GM12874 (cell line): ENCODE measurements at regions not wholly inside any gene's neighbourhood (a gene's known extent, or its start where the extent isn't known, plus 50 kb on each side); places are given as distances from the start of the nearest gene placed in this dataset.

Source experiments
- TF ChIP-seq, protein P1 (sequence below): IDR thresholded peaks from 2 replicates; pipeline ENCODE4 v1.5.1; 2011; ENCODE audit warnings: low read depth, mild to moderate bottlenecking, control low read depth, low read length, moderate library complexity; ENCODE audit not compliant: insufficient read depth

DNA sequence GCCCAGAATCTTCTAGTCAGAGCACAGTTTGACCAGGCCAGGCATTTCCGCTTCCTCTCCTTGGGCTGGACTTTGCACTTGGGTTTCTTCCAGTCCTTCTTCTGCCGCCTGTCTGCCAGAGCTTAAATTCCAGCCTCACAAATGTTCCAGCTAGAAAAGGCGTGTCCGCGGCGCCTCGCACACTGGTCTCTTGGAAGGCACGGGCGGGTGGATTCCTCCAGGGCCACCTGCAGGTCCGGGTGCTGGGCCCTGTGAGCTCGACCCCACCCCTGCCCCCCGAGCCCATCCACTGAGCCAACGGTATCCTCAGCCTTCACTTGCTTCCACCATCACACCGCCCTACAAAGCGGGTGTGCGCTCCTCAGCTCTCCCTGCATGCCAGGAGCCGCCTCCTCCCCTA lies 2026.5 kb downstream of the TP53TG3F start:
- TF ChIP-seq, protein P1, sequence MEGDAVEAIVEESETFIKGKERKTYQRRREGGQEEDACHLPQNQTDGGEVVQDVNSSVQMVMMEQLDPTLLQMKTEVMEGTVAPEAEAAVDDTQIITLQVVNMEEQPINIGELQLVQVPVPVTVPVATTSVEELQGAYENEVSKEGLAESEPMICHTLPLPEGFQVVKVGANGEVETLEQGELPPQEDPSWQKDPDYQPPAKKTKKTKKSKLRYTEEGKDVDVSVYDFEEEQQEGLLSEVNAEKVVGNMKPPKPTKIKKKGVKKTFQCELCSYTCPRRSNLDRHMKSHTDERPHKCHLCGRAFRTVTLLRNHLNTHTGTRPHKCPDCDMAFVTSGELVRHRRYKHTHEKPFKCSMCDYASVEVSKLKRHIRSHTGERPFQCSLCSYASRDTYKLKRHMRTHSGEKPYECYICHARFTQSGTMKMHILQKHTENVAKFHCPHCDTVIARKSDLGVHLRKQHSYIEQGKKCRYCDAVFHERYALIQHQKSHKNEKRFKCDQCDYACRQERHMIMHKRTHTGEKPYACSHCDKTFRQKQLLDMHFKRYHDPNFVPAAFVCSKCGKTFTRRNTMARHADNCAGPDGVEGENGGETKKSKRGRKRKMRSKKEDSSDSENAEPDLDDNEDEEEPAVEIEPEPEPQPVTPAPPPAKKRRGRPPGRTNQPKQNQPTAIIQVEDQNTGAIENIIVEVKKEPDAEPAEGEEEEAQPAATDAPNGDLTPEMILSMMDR = no peak

DNA sequence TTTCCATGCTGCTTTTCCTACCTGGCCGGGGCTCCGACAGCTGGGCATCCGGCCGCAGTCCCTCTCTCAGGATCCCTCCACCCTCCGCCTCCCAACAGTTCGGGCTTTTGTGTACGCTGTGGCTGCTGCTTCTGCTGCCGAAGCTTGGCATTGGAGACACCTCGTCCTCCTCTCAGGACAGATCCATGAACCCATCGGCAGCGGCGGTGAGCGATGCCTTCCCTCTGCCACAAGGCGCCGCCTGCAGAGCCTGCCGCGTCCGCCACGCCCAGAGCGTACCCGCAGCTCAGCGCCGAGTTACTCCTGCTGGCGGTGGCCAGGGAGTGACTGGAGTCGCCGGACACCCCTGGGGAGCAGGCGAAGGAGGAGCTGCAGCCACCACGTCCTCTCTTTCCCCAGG lies 2032.8 kb downstream of the TP53TG3F start:
- TF ChIP-seq, protein P1 = no peak

DNA sequence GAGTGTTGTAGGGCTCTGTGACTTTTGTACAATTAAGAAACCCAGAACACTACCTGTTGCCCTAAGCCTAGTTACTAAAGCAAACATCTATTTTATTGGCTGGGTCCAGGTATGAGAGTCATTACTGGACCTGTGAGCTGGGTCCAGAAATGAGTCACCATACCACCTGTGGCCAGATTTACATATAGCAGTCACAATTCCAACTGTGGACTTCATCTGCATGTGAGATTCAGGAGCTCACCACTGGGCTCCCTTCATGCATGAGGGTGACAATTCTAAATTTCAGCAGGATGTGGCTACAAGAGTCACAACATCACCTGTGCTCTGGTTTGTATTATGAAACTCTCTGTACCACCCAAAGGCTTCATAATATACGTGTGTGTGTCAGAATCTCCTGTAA lies 2038.0 kb downstream of the TP53TG3F start:
- TF ChIP-seq, protein P1 = no peak

DNA sequence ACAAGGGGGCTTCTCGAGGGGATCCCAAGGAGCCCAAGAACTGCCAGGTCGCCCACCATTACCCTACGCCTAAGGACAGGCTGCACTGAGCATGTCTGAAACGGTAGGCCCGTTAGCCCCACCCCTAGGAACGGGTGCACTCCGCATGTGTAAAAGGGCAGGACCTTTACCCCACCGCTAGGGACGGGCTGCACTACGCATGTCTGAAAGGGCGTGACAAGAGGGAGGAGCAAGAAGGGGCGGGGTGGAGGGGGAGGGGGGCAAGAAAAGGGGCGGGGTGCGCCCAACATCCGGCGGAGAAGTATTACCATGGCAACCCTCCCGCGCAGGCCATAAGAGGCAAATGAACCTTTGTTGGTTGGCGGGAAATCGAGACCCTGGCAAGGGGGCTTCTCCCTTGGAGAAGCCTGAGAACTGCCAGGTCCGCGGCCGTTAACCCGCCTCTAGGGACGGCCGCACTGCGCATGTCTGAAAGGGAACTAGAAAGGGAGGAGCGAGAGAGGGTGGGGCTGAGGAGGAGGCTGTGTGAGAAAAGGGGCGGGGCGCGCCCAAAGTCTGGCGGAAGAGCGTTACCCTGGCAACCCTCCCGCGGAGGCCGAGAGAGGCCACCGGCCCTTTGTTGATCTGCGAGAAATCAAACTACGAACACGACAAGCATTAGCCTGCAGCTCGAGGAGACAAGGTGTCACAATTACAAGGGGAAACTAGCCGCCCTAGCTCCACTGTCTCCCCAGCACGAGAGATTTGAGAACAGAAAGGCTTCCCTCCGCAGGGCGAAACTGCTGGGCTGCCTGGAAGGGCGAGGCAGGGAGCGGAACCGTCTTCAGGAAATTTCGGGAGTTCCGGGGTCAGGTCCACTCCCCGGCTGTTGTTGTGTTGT lies 2046.8 kb downstream of the TP53TG3F start:
- TF ChIP-seq, protein P1 = no peak

DNA sequence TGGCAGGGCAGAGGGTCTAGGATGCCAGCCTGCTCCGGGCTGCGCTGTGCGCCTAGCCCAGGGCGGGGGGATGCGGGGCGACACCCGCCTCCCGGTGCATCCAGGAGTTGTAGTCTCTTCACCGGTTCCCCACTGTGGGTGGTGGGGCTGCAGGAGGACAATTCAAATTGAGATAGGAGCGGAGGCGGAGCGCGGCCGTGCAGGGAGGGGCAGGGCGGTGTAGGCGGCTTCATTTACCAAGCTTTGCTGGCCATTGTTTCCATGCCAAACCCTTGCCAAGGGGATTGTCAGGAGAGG lies 2047.4 kb downstream of the TP53TG3F start:
- TF ChIP-seq, protein P1 = no peak

DNA sequence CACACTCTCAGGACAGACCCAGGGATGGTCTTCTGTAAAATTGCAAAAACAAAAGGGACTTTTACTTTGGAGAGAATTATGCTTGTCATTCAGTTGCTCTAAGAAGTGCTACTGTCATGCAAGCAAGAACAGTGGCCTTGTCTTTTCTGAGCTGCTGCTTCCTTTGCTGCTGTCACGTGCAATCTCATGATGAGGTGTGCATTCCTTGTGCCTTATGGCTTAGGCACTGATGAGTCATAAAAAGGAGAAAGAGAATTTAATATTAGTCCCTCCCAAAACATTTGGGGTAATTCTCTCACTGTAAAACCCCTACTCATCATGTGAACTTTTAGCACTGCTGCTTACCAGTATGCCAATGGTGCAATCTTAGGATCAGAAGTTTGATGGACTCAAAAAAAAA lies 2051.3 kb downstream of the TP53TG3F start:
- TF ChIP-seq, protein P1 = no peak

DNA sequence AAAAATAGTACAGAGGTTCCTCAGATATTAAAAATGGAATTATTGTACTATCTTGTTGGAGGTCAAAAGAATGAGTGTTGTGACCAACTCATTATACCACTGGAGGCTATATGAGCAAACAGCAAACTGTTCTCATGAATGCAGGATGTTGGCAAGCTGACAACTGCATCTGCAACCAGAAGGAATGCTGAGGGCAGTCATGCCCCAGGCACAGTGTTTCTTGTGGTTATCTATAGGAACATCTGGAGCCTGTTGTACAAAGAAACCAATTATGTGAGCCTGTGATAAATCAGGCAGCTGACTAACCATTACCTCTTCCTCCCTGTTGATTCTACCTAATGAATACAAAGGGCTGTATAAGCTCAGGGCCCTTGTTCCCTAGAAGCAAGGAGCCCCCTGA lies 2057.1 kb downstream of the TP53TG3F start:
- TF ChIP-seq, protein P1 = no peak
